ENCODE measurements at regions not wholly inside any gene's neighbourhood (a gene's known extent, or its start where the extent isn't known, plus 50 kb on each side); places are given as distances from the start of the nearest gene placed in this dataset.

GRCh38 chr22:27672721-27673418, 128.7 kb downstream of the MN1 start:
- no peaks in the 10 kb centered on the region for H3K9me3 ChIP-seq (ENCODE audit: control insufficient read depth in 2 of 2, insufficient read depth in 1 of 2, low read length in 1 of 2)
- 96% methylated on average over 9 of the region's 9 CpGs for WGBS

DNA sequence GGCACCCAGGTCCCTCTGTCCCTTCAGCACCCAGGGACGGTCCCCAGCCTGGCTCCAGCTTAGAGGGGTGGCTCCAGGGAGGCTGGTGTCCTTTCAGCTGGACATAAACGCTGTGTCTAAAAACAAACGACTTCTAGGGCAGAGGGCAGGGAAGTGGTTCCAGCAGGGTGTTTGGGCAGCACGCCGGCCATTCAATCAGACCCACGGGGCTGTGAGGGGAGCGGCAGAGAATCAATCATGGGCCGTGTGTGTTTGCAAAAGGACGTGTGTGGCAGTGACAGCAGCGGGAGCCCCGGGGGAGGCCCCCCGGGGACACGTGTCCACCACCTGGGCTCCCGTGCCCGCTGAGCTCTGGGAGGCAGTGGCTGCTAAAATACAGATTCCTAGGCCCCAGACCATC, 127.7 kb downstream of the MN1 start:
- Histone ChIP-seq H3K4me1 (ENCODE audit: control insufficient read depth in 2 of 2, insufficient read depth in 2 of 2, low read length in 2 of 2) (peaks cover 3 to 17% of the 10 kb centered on the region in 2 donors), H3K27ac (ENCODE audit: low read depth in 1 of 2, low read length in 1 of 2) (no peak overlapping the region), H3K27me3 (ENCODE audit: control insufficient read depth in 2 of 2, insufficient read depth in 1 of 2, low read length in 1 of 2) (peaks cover 0 to 4% of the 10 kb centered on the region in 2 donors), H3K36me3 (ENCODE audit: control insufficient read depth in 2 of 2, insufficient read depth in 2 of 2, low read length in 1 of 2) (no peaks in the 10 kb centered on the region), H3K4me3 (ENCODE audit: low read length in 2 of 2) (no peak overlapping the region), H3K9me3 (ENCODE audit: control insufficient read depth in 2 of 2, insufficient read depth in 1 of 2, low read length in 1 of 2) (no peaks in the 10 kb centered on the region)
- no peak for DNase-seq (ENCODE audit: low read depth in 6 of 9, low spot score in 9 of 9)
- WGBS: 63% methylated on average over 15 of the region's 15 CpGs

More at GRCh38 chr22:27672721-27673418, 128.7 kb downstream of the MN1 start:
- H3K36me3 ChIP-seq (ENCODE audit: control insufficient read depth in 2 of 2, insufficient read depth in 2 of 2, low read length in 1 of 2): no peaks in the 10 kb centered on the region
- no peak for DNase-seq (ENCODE audit: low read depth in 6 of 9, low spot score in 9 of 9)
- H3K27me3 ChIP-seq (ENCODE audit: control insufficient read depth in 2 of 2, insufficient read depth in 1 of 2, low read length in 1 of 2): peaks cover 0 to under 1% of the 10 kb centered on the region in 2 donors
- H3K27ac ChIP-seq (ENCODE audit: low read depth in 1 of 2, low read length in 1 of 2): no peak overlapping the region
- H3K4me3 ChIP-seq (ENCODE audit: low read length in 2 of 2): no peak overlapping the region
- peaks cover 3 to 17% of the 10 kb centered on the region in 2 donors for H3K4me1 ChIP-seq (ENCODE audit: control insufficient read depth in 2 of 2, insufficient read depth in 2 of 2, low read length in 2 of 2)

DNA sequence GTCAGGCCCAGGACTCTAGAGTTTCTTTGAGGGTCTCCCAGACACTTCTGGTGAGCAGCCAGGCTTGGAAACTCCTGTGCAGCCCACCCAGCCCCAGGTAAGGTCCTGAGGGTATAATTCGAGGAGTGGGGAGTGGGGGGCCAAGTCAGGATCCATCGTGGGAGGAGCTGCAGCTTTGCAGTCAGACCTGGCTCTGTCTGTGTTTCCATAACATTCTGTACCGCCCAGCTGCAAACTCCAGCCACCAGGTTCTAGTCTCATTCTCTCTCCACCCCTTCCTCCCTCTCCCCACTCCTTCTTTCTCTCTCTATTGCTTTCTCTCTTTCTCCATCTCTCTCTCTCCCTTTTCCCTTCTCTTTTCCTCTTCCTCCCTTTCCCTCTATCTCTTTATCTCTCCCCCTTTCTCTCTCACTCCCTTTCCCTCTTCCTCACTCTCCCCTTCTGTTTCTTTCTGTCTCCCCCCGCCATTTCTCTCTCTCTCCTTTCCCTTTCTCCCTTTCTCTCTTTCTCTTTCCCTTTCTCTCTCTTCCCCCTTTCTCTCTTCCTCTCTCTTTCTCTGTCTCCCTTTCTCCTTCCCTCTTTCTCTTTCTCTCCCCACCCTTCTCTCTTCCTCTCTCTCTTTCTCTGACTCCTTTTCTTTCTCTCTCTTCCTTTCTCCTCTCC, 127.2 kb downstream of the MN1 start:
- peaks cover 0 to 4% of the 10 kb centered on the region in 2 donors for H3K27me3 ChIP-seq (ENCODE audit: control insufficient read depth in 2 of 2, insufficient read depth in 1 of 2, low read length in 1 of 2)
- no peak overlapping the region for H3K27ac ChIP-seq (ENCODE audit: low read depth in 1 of 2, low read length in 1 of 2)
- WGBS: 65% methylated on average over 4 of the region's 4 CpGs
- DNase-seq (ENCODE audit: low read depth in 6 of 9, low spot score in 9 of 9): no peak
- no peak overlapping the region for H3K4me3 ChIP-seq (ENCODE audit: low read length in 2 of 2)
- no peaks in the 10 kb centered on the region for H3K36me3 ChIP-seq (ENCODE audit: control insufficient read depth in 2 of 2, insufficient read depth in 2 of 2, low read length in 1 of 2)
- H3K9me3 ChIP-seq (ENCODE audit: control insufficient read depth in 2 of 2, insufficient read depth in 1 of 2, low read length in 1 of 2): no peaks in the 10 kb centered on the region
- peaks cover 3 to 17% of the 10 kb centered on the region in 2 donors for H3K4me1 ChIP-seq (ENCODE audit: control insufficient read depth in 2 of 2, insufficient read depth in 2 of 2, low read length in 2 of 2)

DNA sequence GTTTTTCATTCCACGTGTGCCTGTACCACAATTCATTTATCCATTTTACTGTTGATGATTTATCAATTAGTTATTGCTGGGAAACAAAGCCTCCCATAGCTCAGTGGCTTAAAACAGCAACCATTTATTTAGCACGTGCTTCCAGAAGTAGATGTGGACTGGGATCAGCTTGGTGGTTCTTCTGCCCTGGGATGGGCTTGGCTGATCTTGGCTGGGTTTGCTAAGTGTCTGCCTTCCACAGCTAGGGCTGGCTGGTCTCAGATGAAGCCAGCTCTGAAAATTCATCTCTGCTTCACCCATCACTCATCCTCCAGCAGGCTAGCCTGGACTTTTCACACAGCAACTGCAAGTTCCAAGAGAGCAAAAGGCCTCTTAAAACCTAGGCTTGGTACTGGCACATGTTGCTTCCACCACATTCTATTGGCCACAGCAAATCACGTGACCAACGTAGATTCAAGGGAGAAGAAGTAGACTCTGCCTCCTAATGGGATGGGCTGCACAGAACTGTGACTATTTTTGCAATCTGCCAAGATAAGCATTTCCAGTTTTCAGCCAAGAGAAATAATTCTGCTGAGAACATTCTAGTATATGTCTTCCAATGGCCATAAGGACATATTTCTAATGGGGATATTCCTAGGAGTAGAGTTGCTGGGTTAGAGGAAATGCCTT, 124.9 kb downstream of the MN1 start:
- H3K4me1 ChIP-seq (ENCODE audit: control insufficient read depth in 2 of 2, insufficient read depth in 2 of 2, low read length in 2 of 2): no peaks in the 10 kb centered on the region
- H3K4me3 ChIP-seq (ENCODE audit: low read length in 2 of 2): no peak overlapping the region
- H3K9me3 ChIP-seq (ENCODE audit: control insufficient read depth in 2 of 2, insufficient read depth in 1 of 2, low read length in 1 of 2): no peaks in the 10 kb centered on the region
- DNase-seq (ENCODE audit: low read depth in 6 of 9, low spot score in 9 of 9): no peak
- H3K27me3 ChIP-seq (ENCODE audit: control insufficient read depth in 2 of 2, insufficient read depth in 1 of 2, low read length in 1 of 2): peaks cover 0 to 4% of the 10 kb centered on the region in 2 donors
- 92% methylated on average over 4 of the region's 4 CpGs for WGBS
- no peaks in the 10 kb centered on the region for H3K36me3 ChIP-seq (ENCODE audit: control insufficient read depth in 2 of 2, insufficient read depth in 2 of 2, low read length in 1 of 2)
- H3K27ac ChIP-seq (ENCODE audit: low read depth in 1 of 2, low read length in 1 of 2): no peak overlapping the region

GRCh38 chr22:27677905-27678458, 123.6 kb downstream of the MN1 start:
- H3K27me3 ChIP-seq (ENCODE audit: control insufficient read depth in 2 of 2, insufficient read depth in 1 of 2, low read length in 1 of 2): peaks cover 0 to 4% of the 10 kb centered on the region in 2 donors
- H3K4me3 ChIP-seq (ENCODE audit: low read length in 2 of 2): no peak overlapping the region
- H3K36me3 ChIP-seq (ENCODE audit: control insufficient read depth in 2 of 2, insufficient read depth in 2 of 2, low read length in 1 of 2): no peaks in the 10 kb centered on the region
- DNase-seq (ENCODE audit: low read depth in 6 of 9, low spot score in 9 of 9): no peak
- 91% methylated on average over 27 of the region's 27 CpGs for WGBS
- no peaks in the 10 kb centered on the region for H3K9me3 ChIP-seq (ENCODE audit: control insufficient read depth in 2 of 2, insufficient read depth in 1 of 2, low read length in 1 of 2)
- no peak overlapping the region for H3K27ac ChIP-seq (ENCODE audit: low read depth in 1 of 2, low read length in 1 of 2)
- no peaks in the 10 kb centered on the region for H3K4me1 ChIP-seq (ENCODE audit: control insufficient read depth in 2 of 2, insufficient read depth in 2 of 2, low read length in 2 of 2)

DNA sequence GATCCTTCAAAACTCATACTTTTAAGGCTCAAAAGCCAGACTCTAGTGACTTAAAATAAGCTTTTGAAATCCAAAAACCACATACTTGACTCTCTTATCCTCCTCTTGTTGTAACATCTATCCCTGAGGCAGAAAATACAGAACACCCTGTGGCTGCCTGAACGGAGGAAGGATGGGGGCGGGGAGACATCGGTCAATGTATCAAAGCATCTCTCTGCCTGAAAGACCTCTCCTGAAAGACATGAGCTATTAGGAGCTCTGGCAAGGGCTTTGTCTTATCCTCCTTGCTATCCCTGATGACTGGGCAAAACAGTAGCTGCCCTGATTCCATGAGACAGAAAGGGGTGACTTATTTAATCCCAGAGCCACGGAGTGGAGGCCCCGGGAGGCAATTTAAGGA, 122.4 kb downstream of the MN1 start:
- Histone ChIP-seq H3K4me3 (ENCODE audit: low read length in 2 of 2) (no peak overlapping the region), H3K27me3 (ENCODE audit: control insufficient read depth in 2 of 2, insufficient read depth in 1 of 2, low read length in 1 of 2) (peaks cover 0 to 4% of the 10 kb centered on the region in 2 donors), H3K9me3 (ENCODE audit: control insufficient read depth in 2 of 2, insufficient read depth in 1 of 2, low read length in 1 of 2) (no peaks in the 10 kb centered on the region), H3K27ac (ENCODE audit: low read depth in 1 of 2, low read length in 1 of 2) (no peak overlapping the region), H3K36me3 (ENCODE audit: control insufficient read depth in 2 of 2, insufficient read depth in 2 of 2, low read length in 1 of 2) (no peaks in the 10 kb centered on the region), H3K4me1 (ENCODE audit: control insufficient read depth in 2 of 2, insufficient read depth in 2 of 2, low read length in 2 of 2) (no peaks in the 10 kb centered on the region)
- WGBS: 77% methylated on average over 5 of the region's 5 CpGs
- no peak for DNase-seq (ENCODE audit: low read depth in 6 of 9, low spot score in 9 of 9)

DNA sequence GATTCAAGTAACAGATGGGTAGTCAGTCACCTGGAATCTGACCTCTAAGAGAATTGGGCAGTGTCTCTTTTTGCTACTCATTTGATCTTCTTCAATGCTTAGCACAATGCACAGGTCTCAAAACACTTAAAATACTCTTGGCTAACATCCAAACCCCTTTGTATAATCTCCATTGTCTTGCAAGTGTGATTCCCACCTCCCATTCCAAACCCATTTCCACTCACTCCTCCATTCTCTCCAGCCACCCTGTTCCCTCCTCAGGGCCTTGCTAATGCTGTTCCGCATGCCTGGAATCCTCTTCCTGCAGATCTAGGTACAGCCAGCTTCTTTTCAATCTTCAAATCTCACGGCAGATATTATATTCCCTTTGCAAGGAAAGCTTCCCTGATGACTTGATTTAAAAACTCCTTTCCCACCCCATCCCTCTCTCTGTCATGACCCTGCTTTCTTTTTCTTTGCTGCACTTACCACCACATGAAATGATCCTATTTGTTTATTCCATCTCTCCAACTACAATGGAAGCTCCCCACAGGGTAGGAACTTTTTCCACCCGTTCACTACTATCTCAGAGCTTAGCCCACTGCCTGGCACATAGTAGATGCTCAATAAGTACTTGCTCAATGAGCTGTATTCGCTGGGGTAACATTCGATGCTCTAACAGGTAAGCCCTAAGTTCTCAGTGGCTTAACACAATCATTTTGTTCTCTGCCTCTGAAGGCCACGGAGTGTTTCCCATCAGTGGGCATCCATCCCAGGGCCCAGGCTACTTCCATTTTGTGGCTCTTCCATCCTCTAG, 121.7 kb downstream of the MN1 start:
- 94% methylated on average over 6 of the region's 6 CpGs for WGBS
- Histone ChIP-seq H3K27ac (ENCODE audit: low read depth in 1 of 2, low read length in 1 of 2) (no peak overlapping the region), H3K4me1 (ENCODE audit: control insufficient read depth in 2 of 2, insufficient read depth in 2 of 2, low read length in 2 of 2) (no peaks in the 10 kb centered on the region), H3K36me3 (ENCODE audit: control insufficient read depth in 2 of 2, insufficient read depth in 2 of 2, low read length in 1 of 2) (no peaks in the 10 kb centered on the region), H3K27me3 (ENCODE audit: control insufficient read depth in 2 of 2, insufficient read depth in 1 of 2, low read length in 1 of 2) (peaks cover 0 to 4% of the 10 kb centered on the region in 2 donors), H3K9me3 (ENCODE audit: control insufficient read depth in 2 of 2, insufficient read depth in 1 of 2, low read length in 1 of 2) (no peaks in the 10 kb centered on the region), H3K4me3 (ENCODE audit: low read length in 2 of 2) (no peak overlapping the region)
- DNase-seq (ENCODE audit: low read depth in 6 of 9, low spot score in 9 of 9): no peak

DNA sequence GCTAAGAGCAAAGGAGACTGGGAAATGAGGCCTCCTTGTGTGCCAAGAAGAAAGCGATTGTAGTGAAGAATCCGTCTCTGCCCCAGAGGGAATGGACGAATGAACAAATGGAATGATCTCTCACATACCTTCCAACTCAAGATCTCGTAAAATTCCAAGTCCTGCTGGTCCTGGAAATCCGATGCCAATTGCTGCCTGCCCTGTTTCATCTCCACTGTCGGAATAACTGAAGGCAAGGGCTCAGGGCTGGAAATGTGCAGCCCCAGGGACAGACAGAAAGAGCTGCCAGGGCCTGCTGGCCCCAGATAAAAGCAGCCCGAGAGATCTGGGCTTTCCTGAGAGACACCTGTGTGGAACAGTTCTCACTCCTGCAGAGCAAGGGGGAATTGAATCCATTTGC, 120.9 kb downstream of the MN1 start:
- no peak overlapping the region for H3K4me3 ChIP-seq (ENCODE audit: low read length in 2 of 2)
- no peak overlapping the region for H3K27ac ChIP-seq (ENCODE audit: low read depth in 1 of 2, low read length in 1 of 2)
- H3K9me3 ChIP-seq (ENCODE audit: control insufficient read depth in 2 of 2, insufficient read depth in 1 of 2, low read length in 1 of 2): no peaks in the 10 kb centered on the region
- H3K36me3 ChIP-seq (ENCODE audit: control insufficient read depth in 2 of 2, insufficient read depth in 2 of 2, low read length in 1 of 2): no peaks in the 10 kb centered on the region
- no peaks in the 10 kb centered on the region for H3K4me1 ChIP-seq (ENCODE audit: control insufficient read depth in 2 of 2, insufficient read depth in 2 of 2, low read length in 2 of 2)
- no peak for DNase-seq (ENCODE audit: low read depth in 6 of 9, low spot score in 9 of 9)
- H3K27me3 ChIP-seq (ENCODE audit: control insufficient read depth in 2 of 2, insufficient read depth in 1 of 2, low read length in 1 of 2): peaks cover 0 to 4% of the 10 kb centered on the region in 2 donors
- WGBS: 92% methylated on average over 7 of the region's 7 CpGs
